HL-60 (cell line): ENCODE measurements at regions not wholly inside any gene's neighbourhood (a gene's known extent, or its start where the extent isn't known, plus 50 kb on each side); places are given as distances from the start of the nearest gene placed in this dataset.

Experiments used
- GABPA ChIP-seq: IDR thresholded peaks from 2 replicates; pipeline ENCODE4 v1.6.1; 2012; ENCODE audit warnings: low read depth
- POLR2AphosphoS5 ChIP-seq: IDR thresholded peaks from 2 replicates; pipeline ENCODE4 v1.6.1; 2012; ENCODE audit warnings: low read depth
- SPI1 ChIP-seq: IDR thresholded peaks from 2 replicates; pipeline ENCODE4 v1.6.1; 2012; ENCODE audit warnings: low read depth, mild to moderate bottlenecking, borderline replicate concordance
- TF ChIP-seq, protein P1 (sequence below): IDR thresholded peaks from one replicate; pipeline ENCODE4 v1.5.1; 2011; ENCODE audit warnings: low read length, control low read depth, inconsistent platforms; ENCODE audit not compliant: insufficient read depth
- TF ChIP-seq, protein P2 (sequence below): IDR thresholded peaks from 2 replicates; pipeline ENCODE4 v1.6.1; 2012; ENCODE audit warnings: low read depth; ENCODE audit not compliant: insufficient replicate concordance

GRCh38 chr13:22285867-22286266 is 615.0 kb downstream of the FGF9 start:
- TF ChIP-seq, protein P1, sequence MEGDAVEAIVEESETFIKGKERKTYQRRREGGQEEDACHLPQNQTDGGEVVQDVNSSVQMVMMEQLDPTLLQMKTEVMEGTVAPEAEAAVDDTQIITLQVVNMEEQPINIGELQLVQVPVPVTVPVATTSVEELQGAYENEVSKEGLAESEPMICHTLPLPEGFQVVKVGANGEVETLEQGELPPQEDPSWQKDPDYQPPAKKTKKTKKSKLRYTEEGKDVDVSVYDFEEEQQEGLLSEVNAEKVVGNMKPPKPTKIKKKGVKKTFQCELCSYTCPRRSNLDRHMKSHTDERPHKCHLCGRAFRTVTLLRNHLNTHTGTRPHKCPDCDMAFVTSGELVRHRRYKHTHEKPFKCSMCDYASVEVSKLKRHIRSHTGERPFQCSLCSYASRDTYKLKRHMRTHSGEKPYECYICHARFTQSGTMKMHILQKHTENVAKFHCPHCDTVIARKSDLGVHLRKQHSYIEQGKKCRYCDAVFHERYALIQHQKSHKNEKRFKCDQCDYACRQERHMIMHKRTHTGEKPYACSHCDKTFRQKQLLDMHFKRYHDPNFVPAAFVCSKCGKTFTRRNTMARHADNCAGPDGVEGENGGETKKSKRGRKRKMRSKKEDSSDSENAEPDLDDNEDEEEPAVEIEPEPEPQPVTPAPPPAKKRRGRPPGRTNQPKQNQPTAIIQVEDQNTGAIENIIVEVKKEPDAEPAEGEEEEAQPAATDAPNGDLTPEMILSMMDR = no peak
- no peak for TF ChIP-seq POLR2AphosphoS5
- TF ChIP-seq, protein P2, sequence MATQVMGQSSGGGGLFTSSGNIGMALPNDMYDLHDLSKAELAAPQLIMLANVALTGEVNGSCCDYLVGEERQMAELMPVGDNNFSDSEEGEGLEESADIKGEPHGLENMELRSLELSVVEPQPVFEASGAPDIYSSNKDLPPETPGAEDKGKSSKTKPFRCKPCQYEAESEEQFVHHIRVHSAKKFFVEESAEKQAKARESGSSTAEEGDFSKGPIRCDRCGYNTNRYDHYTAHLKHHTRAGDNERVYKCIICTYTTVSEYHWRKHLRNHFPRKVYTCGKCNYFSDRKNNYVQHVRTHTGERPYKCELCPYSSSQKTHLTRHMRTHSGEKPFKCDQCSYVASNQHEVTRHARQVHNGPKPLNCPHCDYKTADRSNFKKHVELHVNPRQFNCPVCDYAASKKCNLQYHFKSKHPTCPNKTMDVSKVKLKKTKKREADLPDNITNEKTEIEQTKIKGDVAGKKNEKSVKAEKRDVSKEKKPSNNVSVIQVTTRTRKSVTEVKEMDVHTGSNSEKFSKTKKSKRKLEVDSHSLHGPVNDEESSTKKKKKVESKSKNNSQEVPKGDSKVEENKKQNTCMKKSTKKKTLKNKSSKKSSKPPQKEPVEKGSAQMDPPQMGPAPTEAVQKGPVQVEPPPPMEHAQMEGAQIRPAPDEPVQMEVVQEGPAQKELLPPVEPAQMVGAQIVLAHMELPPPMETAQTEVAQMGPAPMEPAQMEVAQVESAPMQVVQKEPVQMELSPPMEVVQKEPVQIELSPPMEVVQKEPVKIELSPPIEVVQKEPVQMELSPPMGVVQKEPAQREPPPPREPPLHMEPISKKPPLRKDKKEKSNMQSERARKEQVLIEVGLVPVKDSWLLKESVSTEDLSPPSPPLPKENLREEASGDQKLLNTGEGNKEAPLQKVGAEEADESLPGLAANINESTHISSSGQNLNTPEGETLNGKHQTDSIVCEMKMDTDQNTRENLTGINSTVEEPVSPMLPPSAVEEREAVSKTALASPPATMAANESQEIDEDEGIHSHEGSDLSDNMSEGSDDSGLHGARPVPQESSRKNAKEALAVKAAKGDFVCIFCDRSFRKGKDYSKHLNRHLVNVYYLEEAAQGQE = no peak
- TF ChIP-seq SPI1 = no peak
- TF ChIP-seq GABPA = no peak
